Mesenchymal stem cell (in vitro differentiated cells and primary cell): ENCODE measurements at regions not wholly inside any gene's neighbourhood (a gene's known extent, or its start where the extent isn't known, plus 50 kb on each side); places are given as distances from the start of the nearest gene placed in this dataset.

ENCODE experiments used
- DNase-seq: peaks from one replicate; pipeline ENCODE4 v3.0.0-alpha.2; 2013
- H2AFZ ChIP-seq: one replicate; pipeline ENCODE4 v1.6.1; 2013; ENCODE audit warnings: low read depth, mild to moderate bottlenecking, control low read depth, inconsistent platforms, low read length, moderate library complexity
- H2AK5ac ChIP-seq: 2 replicates; pipeline ENCODE4 v1.6.1; 2013; ENCODE audit warnings: low read length, moderate library complexity, mild to moderate bottlenecking, inconsistent platforms; ENCODE audit not compliant: severe bottlenecking
- H2BK120ac ChIP-seq: one replicate; pipeline ENCODE4 v1.6.1; 2013; ENCODE audit warnings: low read depth, mild to moderate bottlenecking, inconsistent platforms, low read length, moderate library complexity
- H2BK12ac ChIP-seq, 2 experiments: one replicate each; pipeline ENCODE4 v1.6.1; 2013; ENCODE audit warnings: inconsistent platforms in 2 of 2, low read length in 2 of 2, mild to moderate bottlenecking in 2 of 2, moderate library complexity in 2 of 2, control low read depth in 1 of 2
- H2BK15ac ChIP-seq: one replicate; pipeline ENCODE4 v1.6.1; 2013; ENCODE audit warnings: mild to moderate bottlenecking, low read depth, inconsistent platforms; ENCODE audit not compliant: poor library complexity, severe bottlenecking
- H2BK5ac ChIP-seq: 2 replicates; pipeline ENCODE4 v1.6.1; 2013; ENCODE audit warnings: low read depth, mild to moderate bottlenecking, low read length, control low read depth, inconsistent platforms; ENCODE audit not compliant: poor library complexity, severe bottlenecking
- H3K14ac ChIP-seq, 2 experiments: one replicate each; pipeline ENCODE4 v1.6.1; 2013; ENCODE audit warnings: inconsistent platforms in 2 of 2, low read length in 2 of 2, control low read depth in 1 of 2, mild to moderate bottlenecking in 1 of 2, moderate library complexity in 1 of 2
- H3K18ac ChIP-seq, 2 experiments: one replicate each; pipeline ENCODE4 v1.6.1; 2013; ENCODE audit warnings: inconsistent platforms in 2 of 2, low read length in 2 of 2, control low read depth in 1 of 2, low read depth in 1 of 2, mild to moderate bottlenecking in 1 of 2
- H3K23ac ChIP-seq, 2 experiments: one replicate each; pipeline ENCODE4 v1.6.1; 2013; ENCODE audit warnings: inconsistent platforms in 2 of 2, low read length in 2 of 2, mild to moderate bottlenecking in 2 of 2, moderate library complexity in 2 of 2, control low read depth in 1 of 2
- H3K27ac ChIP-seq: 2 replicates; pipeline ENCODE4 v1.5.1; 2013; ENCODE audit warnings: mild to moderate bottlenecking, moderate library complexity, low read length, control low read depth, inconsistent platforms; ENCODE audit not compliant: poor library complexity, severe bottlenecking
- H3K27me3 ChIP-seq, 2 experiments: 2 replicates each; pipeline versions ENCODE4 v1.6.1 to v1.7.0; 2013; ENCODE audit warnings: low read length in 2 of 2, mild to moderate bottlenecking in 2 of 2, moderate library complexity in 2 of 2, control low read depth in 1 of 2, inconsistent platforms in 1 of 2; ENCODE audit not compliant: control insufficient read depth in 1 of 2, insufficient read depth in 1 of 2
- H3K36me3 ChIP-seq, 2 experiments: 2 replicates each; pipeline versions ENCODE4 v1.6.1 to v1.7.0; 2013; ENCODE audit warnings: low read length in 2 of 2, control low read depth in 1 of 2, inconsistent platforms in 1 of 2, low read depth in 1 of 2, mild to moderate bottlenecking in 1 of 2; ENCODE audit not compliant: insufficient read depth in 2 of 2, control insufficient read depth in 1 of 2
- H3K4ac ChIP-seq, 2 experiments: one replicate each; pipeline ENCODE4 v1.6.1; 2013; ENCODE audit warnings: inconsistent platforms in 2 of 2, low read length in 2 of 2, mild to moderate bottlenecking in 2 of 2, moderate library complexity in 2 of 2, control low read depth in 1 of 2, low read depth in 1 of 2
- H3K4me1 ChIP-seq: 2 replicates; pipeline ENCODE4 v1.6.1; 2013; ENCODE audit warnings: low read depth, low read length, control low read depth; ENCODE audit not compliant: control insufficient read depth, insufficient read depth
- H3K4me2 ChIP-seq: 2 replicates; pipeline ENCODE4 v1.6.1; 2013; ENCODE audit warnings: low read length, mild to moderate bottlenecking, inconsistent platforms; ENCODE audit not compliant: poor library complexity, severe bottlenecking
- H3K4me3 ChIP-seq, 2 experiments: 2 replicates each; pipeline versions ENCODE4 v1.5.1 to v1.7.0; 2013; ENCODE audit warnings: low read length in 2 of 2, mild to moderate bottlenecking in 2 of 2, control low read depth in 1 of 2, low read depth in 1 of 2; ENCODE audit not compliant: insufficient read depth in 1 of 2
- H3K79me1 ChIP-seq: replicated peaks from 2 replicates; pipeline ENCODE4 v1.6.1; 2013; ENCODE audit warnings: mild to moderate bottlenecking, control low read depth, low read length, inconsistent platforms; ENCODE audit not compliant: poor library complexity, severe bottlenecking
- H3K9ac ChIP-seq: 2 replicates; pipeline ENCODE4 v1.7.0; 2013; ENCODE audit warnings: mild to moderate bottlenecking, low read length, moderate library complexity
- H3K9me3 ChIP-seq: 2 replicates; pipeline ENCODE4 v1.7.0; 2013; ENCODE audit warnings: mild to moderate bottlenecking, low read length; ENCODE audit not compliant: control insufficient read depth
- H4K8ac ChIP-seq: one replicate; pipeline ENCODE4 v1.6.1; 2013; ENCODE audit warnings: inconsistent platforms, mild to moderate bottlenecking, low read length, moderate library complexity
- H4K91ac ChIP-seq: one replicate; pipeline ENCODE4 v1.6.1; 2013; ENCODE audit warnings: mild to moderate bottlenecking, low read length, inconsistent platforms
- WGBS: methylation state at CpG from one replicate; pipeline ENCODE4 v1.1.7; 2013; ENCODE audit warnings: mixed read lengths; 5-methylcytosine and 5-hydroxymethylcytosine counted together

DNA sequence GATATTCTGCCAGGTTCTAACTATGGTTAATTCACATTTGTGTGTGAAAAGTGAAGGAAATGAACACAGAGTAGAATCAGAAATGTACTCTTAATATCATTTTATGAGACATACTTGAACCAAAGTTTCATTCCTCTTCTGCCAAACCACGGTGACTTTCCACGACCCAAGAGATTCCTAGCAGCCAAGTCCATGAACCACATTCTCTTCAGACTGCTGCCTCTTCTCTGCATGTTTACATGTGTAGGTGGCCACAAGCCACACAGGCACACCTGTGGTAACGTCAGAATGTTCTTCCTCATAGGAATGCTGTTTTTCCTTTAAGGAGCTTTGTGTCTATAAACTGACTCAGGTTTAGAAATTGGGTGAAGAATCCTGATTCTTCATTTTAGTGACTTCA, 1411.2 kb downstream of the RAPGEF2 start:
- no peak for DNase-seq
- no peak overlapping the region for H2AFZ ChIP-seq
- H2BK15ac ChIP-seq: no peak overlapping the region
- no peak overlapping the region for H3K4me2 ChIP-seq
- H3K4ac ChIP-seq: no peak overlapping the region
- H3K36me3 ChIP-seq: no peaks in the 10 kb centered on the region
- H3K14ac ChIP-seq: no peak overlapping the region
- H3K27ac ChIP-seq: no peak overlapping the region
- no peak overlapping the region for H3K4me3 ChIP-seq
- no peak overlapping the region for H2AK5ac ChIP-seq
- H2BK120ac ChIP-seq: no peak overlapping the region
- no peak overlapping the region for H2BK5ac ChIP-seq
- WGBS: 59% methylated on average over 3 of the region's 3 CpGs
- no peak overlapping the region for H3K23ac ChIP-seq
- H3K9me3 ChIP-seq: peaks cover 5% of the 10 kb centered on the region
- no peak overlapping the region for H4K91ac ChIP-seq
- no peak overlapping the region for H3K9ac ChIP-seq
- no peak overlapping the region for H3K18ac ChIP-seq
- no peaks in the 10 kb centered on the region for H3K4me1 ChIP-seq
- no peak overlapping the region for H2BK12ac ChIP-seq
- no peaks in the 10 kb centered on the region for H3K79me1 ChIP-seq
- no peak overlapping the region for H4K8ac ChIP-seq
- H3K27me3 ChIP-seq: no peaks in the 10 kb centered on the region

DNA sequence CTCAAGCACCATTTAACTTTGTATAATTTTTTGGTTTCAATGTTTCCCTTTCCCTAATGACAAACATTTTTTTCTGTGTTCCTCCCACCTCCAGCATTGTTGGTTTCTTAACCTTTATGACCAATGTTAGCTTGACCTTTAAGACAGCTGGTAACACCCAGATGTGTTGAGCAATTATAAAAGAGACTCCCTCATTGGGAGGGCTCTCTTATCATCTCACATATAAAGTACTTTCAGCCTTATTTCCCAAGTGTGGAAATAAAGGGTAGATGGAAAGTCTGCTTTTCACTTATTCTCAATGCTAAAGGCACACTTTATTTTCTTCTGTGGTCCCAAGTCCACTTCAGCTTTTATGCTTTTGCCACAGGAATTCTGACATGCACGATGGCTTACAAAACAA, 1420.4 kb downstream of the RAPGEF2 start:
- Histone ChIP-seq H3K4me2 (no peak overlapping the region), H3K27me3 (no peaks in the 10 kb centered on the region), H2AFZ (no peak overlapping the region), H3K36me3 (no peaks in the 10 kb centered on the region), H3K9ac (no peak overlapping the region), H3K4ac (no peak overlapping the region), H2BK5ac (no peak overlapping the region), H4K8ac (no peak overlapping the region), H3K18ac (no peak overlapping the region), H2BK120ac (no peak overlapping the region), H3K4me3 (no peak overlapping the region), H3K14ac (no peak overlapping the region), H2BK12ac (no peak overlapping the region), H3K79me1 (no peaks in the 10 kb centered on the region), H2BK15ac (no peak overlapping the region), H2AK5ac (no peak overlapping the region), H4K91ac (no peak overlapping the region), H3K23ac (no peak overlapping the region), H3K27ac (no peak overlapping the region), H3K4me1 (no peaks in the 10 kb centered on the region), H3K9me3 (peaks cover 11% of the 10 kb centered on the region)
- DNase-seq: peak; percentile 32
- 100% methylated on average over 1 of the region's 1 CpG for WGBS

DNA sequence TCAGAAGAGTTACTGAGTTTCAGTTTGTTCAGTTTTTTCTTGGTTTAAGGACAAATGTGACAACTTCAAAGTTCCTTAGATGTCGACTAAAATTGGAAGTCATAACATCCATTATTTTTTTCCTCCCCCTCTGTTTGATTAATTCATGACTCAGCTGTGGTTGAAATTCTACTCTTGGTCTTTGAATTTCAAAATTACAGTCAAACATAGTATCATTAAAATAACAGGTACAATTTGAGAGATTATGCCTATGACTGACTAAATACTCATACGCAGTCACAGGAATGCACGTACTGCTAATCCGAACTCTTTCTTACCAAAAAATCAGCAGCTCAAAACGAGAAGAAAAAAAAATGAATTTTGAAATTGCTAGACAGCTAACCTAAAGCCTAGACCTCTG, 1434.8 kb downstream of the RAPGEF2 start:
- no peak overlapping the region for H3K4me3 ChIP-seq
- H3K14ac ChIP-seq: no peak overlapping the region
- H2AK5ac ChIP-seq: no peak overlapping the region
- H2BK12ac ChIP-seq: no peak overlapping the region
- H2BK5ac ChIP-seq: no peak overlapping the region
- no peak overlapping the region for H3K4me2 ChIP-seq
- H3K27me3 ChIP-seq: no peaks in the 10 kb centered on the region
- no peak overlapping the region for H2AFZ ChIP-seq
- no peak overlapping the region for H2BK15ac ChIP-seq
- H3K4me1 ChIP-seq: no peaks in the 10 kb centered on the region
- DNase-seq: no peak
- H4K8ac ChIP-seq: no peak overlapping the region
- no peaks in the 10 kb centered on the region for H3K79me1 ChIP-seq
- no peak overlapping the region for H3K18ac ChIP-seq
- no peaks in the 10 kb centered on the region for H3K36me3 ChIP-seq
- H2BK120ac ChIP-seq: no peak overlapping the region
- H4K91ac ChIP-seq: no peak overlapping the region
- H3K9ac ChIP-seq: no peak overlapping the region
- H3K23ac ChIP-seq: no peak overlapping the region
- 92% methylated on average over 3 of the region's 5 CpGs for WGBS
- no peak overlapping the region for H3K27ac ChIP-seq
- H3K4ac ChIP-seq: no peak overlapping the region
- H3K9me3 ChIP-seq: peaks cover 25% of the 10 kb centered on the region

DNA sequence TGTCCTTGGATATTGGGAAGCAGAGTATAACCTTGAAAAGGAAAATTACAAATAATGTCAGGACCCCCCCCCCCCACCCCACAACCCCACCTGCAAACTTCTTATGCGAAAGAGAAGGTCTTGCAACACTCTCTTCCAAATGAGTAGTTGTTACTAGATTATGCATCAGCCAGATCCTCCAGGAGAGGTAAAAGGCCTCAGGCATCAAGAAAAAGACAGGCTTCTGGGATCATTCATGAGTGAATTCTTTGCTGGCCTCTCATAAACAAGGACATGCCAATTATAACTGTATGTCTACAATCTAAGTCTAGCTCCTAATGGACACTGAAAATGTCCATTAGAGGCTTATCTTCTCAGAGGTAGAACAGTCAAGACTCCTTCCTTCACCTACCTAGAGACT, 1443.3 kb downstream of the RAPGEF2 start:
- H2BK5ac ChIP-seq: no peak overlapping the region

More for the DNA sequence above, 1443.3 kb downstream of the RAPGEF2 start:
- WGBS: no CpG with 5 or more reads among the region's 1 CpG
- Histone ChIP-seq H3K36me3 (no peaks in the 10 kb centered on the region), H3K14ac (no peak overlapping the region), H2BK120ac (no peak overlapping the region), H3K4ac (no peak overlapping the region), H3K27me3 (no peaks in the 10 kb centered on the region), H3K23ac (no peak overlapping the region), H3K27ac (no peak overlapping the region), H2BK15ac (no peak overlapping the region), H3K18ac (no peak overlapping the region), H3K4me3 (no peak overlapping the region), H3K9me3 (peaks cover 7% of the 10 kb centered on the region), H2AK5ac (no peak overlapping the region), H3K4me1 (peaks cover 2% of the 10 kb centered on the region), H2AFZ (no peak overlapping the region), H3K79me1 (no peaks in the 10 kb centered on the region), H4K8ac (no peak overlapping the region), H3K9ac (no peak overlapping the region), H3K4me2 (no peak overlapping the region), H2BK12ac (no peak overlapping the region), H4K91ac (no peak overlapping the region)
- DNase-seq: no peak
